Posterior cingulate gyrus (tissue), 11 donors: ENCODE measurements at regions not wholly inside any gene's neighbourhood (a gene's known extent, or its start where the extent isn't known, plus 50 kb on each side); places are given as distances from the start of the nearest gene placed in this dataset.
"Not testable (repeated sequence)": the region's sequence is repeated elsewhere in the genome, so short reads cannot be mapped to it uniquely, and the experiment has no call there.

Experiments used
- DNase-seq, 10 donors: peaks; one replicate each; pipeline versions ENCODE4 v3.0.0 to v3.0.0-alpha.2; 2020 to 2021; ENCODE audit warnings: mixed read lengths in 3 of 10
- intact Hi-C: fragments of 100-400 bp; cut with DNase I; formaldehyde crosslinking; loops from one replicate; pipeline ENCODE4 v1.15.1; 2023

DNA sequence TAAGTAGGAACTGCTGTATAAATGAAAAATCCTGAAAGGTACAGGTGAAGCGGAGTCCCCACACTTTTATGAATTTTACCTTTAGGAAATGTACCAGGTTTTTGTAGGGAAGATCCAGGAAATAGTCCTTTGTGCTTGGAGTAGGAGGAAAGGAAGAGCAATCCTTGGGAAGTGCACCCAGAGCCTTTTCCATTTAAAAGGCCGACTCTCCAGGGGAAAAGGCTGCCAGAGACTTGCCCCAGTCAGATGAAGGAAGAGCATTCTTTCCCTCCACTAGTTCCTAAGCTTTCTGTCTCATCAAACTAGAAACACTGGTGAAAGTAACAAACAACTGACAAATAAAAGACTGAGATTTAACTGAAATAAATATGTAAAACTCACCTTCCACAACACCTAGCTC lies 779.4 kb upstream of the CDH6 start:
- no peak for DNase-seq
- intact Hi-C loops, result no loop called here

DNA sequence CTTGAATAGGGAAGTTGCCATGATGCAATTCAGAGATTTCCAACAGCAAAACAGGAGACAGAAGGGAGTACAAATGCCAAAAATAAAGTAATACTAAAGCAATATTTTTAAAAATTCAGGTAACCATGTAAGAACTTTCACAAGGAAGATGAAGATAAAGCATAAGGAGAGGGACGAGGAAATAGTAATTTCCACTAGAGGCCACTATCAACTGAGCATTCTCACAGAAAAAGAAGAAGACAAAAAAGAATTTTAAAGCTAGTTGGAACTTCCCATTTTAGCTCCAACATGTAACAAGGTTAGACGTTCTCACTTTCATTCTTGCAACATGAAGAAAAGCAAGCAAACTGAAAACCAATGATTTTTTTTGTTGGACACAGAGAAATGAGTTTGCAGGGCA lies 779.9 kb upstream of the CDH6 start:
- DNase-seq, result no peak
- intact Hi-C loops, result no loop called here

- intact Hi-C loops, result no loop called here
- DNase-seq, result no peak
Observed at GRCh38 chr5:30405821-30406220, 787.7 kb upstream of the CDH6 start.

GRCh38 chr5:30401479-30402058 lies 791.9 kb upstream of the CDH6 start:
- DNase-seq, result peak in 6 of 10 donors; percentile 16 to 55 (median 22)
- intact Hi-C loops, result loop anchor here (5.0 kb wide), 1 partner anchor 831 kb away; no protein-coding TSS in a partner anchor

DNA sequence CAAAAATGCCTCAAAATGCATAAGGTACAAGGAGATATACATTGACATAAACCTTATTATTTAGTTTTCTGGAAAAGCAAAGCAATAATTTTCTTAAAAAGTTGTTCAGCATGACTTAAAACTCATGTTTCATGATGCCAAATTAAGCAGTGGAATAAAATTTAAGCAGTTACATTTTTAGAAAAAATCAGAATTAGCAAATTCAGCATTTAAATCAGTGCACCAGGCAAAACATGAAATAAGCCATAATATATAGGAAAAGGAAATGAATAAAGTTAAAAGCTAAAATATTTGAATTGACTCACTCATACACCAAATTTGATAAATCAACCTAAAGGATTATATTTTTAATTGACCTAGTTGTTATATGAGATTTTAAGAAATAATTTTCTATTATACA lies 795.1 kb upstream of the CDH6 start:
- no peak for DNase-seq
- intact Hi-C loops, result no loop called here

DNA sequence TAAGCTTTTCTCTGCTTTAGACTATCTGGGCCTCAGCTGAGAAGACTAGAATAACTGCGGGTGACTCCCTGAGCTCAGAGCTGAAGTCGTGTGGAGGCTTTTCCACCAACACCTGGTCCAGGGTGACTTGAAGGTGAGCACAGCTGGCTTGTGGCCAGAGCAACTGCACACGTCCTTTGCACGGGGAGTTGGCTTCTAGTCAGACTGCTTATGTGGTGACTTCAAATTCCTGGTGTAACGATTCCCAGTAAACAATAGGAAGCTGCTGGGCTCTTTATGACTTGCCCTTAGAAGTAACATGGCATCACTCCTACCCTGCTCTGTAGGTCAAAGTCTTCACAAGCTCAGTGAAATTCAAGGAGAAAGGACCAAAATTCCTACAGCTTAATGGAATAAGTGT lies 800.6 kb upstream of the CDH6 start:
- DNase-seq, result peak in 1 of 10 donors; percentile 72
- intact Hi-C loops, result no loop called here

DNA sequence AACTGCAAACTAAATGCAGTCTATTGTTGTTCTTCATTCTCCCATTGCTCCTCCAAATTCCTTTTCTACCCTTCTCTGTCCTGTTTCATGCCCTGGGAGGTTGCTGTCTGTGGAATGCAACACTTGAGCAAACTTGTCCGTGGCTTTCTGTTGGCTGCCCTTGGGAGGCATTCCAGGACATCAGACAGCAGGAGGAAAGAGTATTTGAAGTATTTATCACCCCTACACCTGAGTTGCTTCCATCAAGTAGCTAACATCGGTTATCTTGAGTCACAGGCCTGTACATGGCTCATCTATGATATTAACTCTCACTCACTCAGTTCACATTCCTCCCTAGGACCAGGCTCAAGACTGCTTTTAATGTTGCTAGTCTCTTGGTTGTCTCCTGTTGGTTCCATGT lies 803.4 kb upstream of the CDH6 start:
- intact Hi-C loops, result no loop called here
- no peak for DNase-seq

- intact Hi-C loops, result no loop called here
Observed at GRCh38 chr5:30387974-30388632, 805.4 kb upstream of the CDH6 start.

DNA sequence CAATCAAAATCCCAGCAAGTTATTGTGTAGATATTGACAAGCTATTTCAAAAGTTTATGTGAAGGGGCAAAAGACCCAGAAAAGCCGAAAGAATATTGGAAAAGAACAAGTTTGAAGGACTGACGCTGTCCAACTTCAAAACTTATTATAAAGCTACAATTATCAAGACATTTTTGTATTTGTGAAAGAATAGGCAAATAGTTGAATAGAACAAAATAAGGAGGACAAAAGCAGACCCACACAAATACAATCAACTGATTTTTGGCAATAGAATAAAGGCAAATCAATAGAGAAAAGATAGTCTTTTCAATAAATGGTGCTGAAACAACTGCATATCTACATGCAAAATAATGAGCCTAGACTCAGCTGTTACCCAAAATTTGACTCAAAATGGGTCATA lies 807.7 kb upstream of the CDH6 start:
- no peak for DNase-seq
- intact Hi-C loops, result no loop called here

More at GRCh38 chr5:30387974-30388632, 805.4 kb upstream of the CDH6 start:
- DNase-seq, result peak in 1 of 10 donors; percentile 63

DNA sequence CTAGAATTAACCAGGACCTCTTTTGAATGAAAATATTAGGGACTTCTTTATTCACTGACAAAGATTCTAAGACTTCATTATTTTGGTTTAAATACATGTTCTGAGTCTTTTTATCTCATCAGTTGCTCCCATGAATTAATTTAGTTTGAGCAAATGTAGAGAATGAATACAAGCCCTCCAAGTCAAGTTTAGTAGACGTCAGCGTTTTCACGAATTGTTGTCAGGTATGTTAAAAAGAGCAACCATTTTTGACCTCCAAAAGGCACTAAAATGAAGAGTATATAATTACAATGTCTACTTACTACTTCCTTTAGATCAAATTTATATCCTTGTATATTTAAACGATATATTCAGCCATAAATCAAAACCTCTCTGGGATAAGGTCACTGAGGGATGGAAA lies 809.3 kb upstream of the CDH6 start:
- intact Hi-C loops, result no loop called here
- no peak for DNase-seq

DNA sequence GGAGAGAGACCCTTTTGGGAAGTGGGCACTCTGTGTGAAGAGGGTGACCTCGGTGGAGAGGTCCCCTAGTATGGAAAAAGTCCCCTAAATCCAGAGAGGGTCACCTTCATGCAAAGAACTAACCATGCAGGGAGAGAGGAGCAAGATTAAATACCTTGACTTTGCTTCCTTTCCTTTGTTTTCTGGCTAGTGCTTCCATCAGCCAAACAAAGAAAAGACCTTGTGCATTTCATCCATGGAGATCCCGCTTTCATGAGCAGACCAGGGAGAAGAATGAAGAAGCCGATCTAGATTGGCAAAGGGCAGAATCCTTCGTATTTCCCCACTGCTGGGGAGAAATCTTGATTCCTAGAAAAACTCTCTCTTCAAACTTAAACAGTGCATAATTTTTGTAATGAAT lies 813.3 kb upstream of the CDH6 start:
- intact Hi-C loops, result no loop called here
- no peak for DNase-seq

DNA sequence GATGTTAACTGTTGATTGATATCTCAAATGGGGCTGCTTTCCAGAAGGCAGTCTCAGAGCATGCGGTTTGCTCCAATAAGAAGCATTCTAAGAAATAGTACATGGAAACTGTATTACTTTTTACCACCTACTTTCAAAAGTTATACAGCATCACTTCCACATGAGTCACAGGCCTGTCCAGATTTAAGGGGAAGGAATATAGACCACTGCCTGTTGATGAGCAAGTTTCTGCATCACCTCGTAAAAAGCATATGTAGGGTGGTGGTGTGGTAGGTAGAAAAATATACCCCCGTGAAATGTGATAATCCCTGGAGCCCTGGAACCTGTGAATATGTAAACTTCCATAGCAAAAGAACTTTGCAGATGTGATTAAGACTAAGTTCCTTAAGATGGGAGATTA lies 816.6 kb upstream of the CDH6 start:
- no peak for DNase-seq
- intact Hi-C loops, result no loop called here

GRCh38 chr5:30368064-30368463 lies 825.4 kb upstream of the CDH6 start:
- intact Hi-C loops, result no loop called here
- DNase-seq, result no peak

- intact Hi-C loops, result not testable (repeated sequence)
- DNase-seq, result peak in 2 of 10 donors; percentile 53 to 55
Observed at GRCh38 chr5:30365031-30365430, 828.5 kb upstream of the CDH6 start.

- no peak for DNase-seq
- intact Hi-C loops, result no loop called here
Observed at GRCh38 chr5:30357371-30357770, 836.1 kb upstream of the CDH6 start.

DNA sequence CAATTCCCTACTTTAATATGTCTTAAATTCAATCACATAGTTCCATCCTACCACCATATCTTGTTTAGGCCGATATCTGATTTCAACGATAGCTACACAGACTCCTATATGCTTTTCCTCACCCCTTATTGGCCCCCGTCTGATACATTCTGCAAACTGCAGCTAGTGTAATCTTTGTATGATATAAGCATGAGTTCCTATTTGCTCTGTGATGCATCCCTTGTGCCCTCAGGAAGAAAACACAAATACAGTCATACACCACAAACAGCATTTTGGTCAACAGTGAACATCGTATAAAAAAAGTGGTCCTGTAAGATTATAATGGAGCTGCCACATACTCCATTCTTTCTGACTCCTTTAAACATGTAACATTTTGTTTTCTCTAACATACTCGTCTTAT lies 837.8 kb upstream of the CDH6 start:
- no peak for DNase-seq
- intact Hi-C loops, result no loop called here

GRCh38 chr5:30347858-30348257 lies 845.6 kb upstream of the CDH6 start:
- intact Hi-C loops, result no loop called here
- DNase-seq, result no peak

GRCh38 chr5:30345539-30346345 lies 847.7 kb upstream of the CDH6 start:
- DNase-seq, result peak in 3 of 10 donors; percentile 57 to 80 (median 57)
- intact Hi-C loops, result not testable (repeated sequence)

DNA sequence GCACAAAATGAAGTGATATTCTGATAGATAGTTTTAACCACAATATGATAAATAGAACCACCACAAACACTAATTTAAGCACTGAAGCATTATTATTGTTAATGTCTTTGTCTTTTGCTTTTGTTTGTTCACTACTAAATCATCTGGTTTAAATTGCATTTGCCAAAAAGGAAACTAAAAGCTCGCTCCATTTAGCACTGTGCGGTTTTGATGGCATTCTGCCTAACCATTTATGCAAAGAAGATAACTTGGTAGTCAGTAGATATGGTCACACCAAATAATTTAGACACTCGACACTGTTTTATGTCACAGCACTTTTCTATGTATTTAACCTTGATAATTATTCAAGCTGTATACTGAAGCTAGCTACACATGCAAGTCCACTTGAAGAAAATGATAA lies 849.8 kb upstream of the CDH6 start:
- intact Hi-C loops, result no loop called here
- DNase-seq, result no peak

DNA sequence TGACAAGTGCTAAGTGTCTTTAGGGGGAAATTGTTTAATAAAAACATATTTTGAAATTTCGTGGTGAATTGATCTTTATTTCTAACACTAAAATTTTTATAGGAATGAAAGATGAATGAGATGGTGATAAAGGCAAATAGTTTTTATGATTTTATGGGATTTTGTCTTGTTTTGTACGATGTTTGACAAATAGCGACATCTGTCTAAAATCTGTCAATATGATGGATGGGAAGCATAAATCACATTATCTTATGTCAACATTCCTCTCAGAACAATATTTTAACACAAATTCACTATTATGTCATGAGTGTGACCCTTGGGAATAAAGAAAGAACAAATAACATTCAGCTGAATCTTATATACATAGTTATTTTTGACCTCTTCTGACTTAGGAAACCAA lies 852.0 kb upstream of the CDH6 start:
- intact Hi-C loops, result no loop called here
- no peak for DNase-seq

DNA sequence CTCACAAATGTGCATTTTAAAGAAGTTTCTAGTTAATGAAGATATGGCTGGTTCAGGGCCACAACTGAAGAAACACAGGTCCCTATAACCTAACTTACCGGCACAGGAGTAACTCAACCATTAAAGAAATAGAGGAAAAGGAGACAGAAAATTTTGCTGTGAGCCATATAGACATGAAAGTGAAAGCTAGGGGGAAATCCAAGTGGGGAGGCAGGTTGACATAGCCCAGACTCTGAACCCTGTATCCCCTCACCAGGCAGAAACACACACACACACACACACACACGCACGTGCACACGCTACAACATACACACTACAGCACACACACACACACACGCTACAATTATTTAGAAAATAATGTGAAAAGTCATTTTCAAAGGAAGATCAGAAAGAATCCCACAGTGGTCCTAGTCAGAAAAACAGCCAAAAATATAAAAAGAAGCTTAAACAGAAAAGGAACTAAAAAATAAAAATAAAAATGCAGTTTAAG lies 856.4 kb upstream of the CDH6 start:
- no peak for DNase-seq
- intact Hi-C loops, result no loop called here

- intact Hi-C loops, result no loop called here
- DNase-seq, result no peak
Observed at GRCh38 chr5:30331534-30331933, 862.0 kb upstream of the CDH6 start.
